MCF 10A (cell line): ENCODE measurements at regions not wholly inside any gene's neighbourhood (a gene's known extent, or its start where the extent isn't known, plus 50 kb on each side); places are given as distances from the start of the nearest gene placed in this dataset.
A peak's percentile ranks its signal among the peaks of the same experiment; 100 is the strongest.

ENCODE experiments used
- BruUV-seq: library from RNA; stranded (reverse); fragments of 400-500 nt; replicated peaks from 2 replicates; lab custom pipeline; 2021; lab: Mats Ljungman, UMichigan
- CTCF ChIA-PET: fragments of 300-600 bp; sonication (Branson Sonifier 250); formaldehyde crosslinking; extraction: SDS; loops from one replicate; lab custom pipeline; 2021; ENCODE audit warnings: antibody characterized with exemption, inconsistent platforms; lab: Yijun Ruan, JAX
- POLR2A ChIA-PET: fragments of 300-600, 350-650 bp; sonication (Branson Sonifier 250); formaldehyde crosslinking; extraction: SDS; loops from one replicate; lab custom pipeline; 2020; ENCODE audit warnings: antibody characterized with exemption, inconsistent platforms; lab: Yijun Ruan, JAX
- DNase-seq: peaks from one replicate; pipeline ENCODE4 v3.0.0-alpha.2; 2018; ENCODE audit not compliant: unreplicated experiment
- H3K27ac Mint-ChIP-seq: one replicate; pipeline ENCODE4 v1.8.0; 2022; ENCODE audit warnings: mild to moderate bottlenecking, low read depth, mixed read lengths; ENCODE audit not compliant: unreplicated experiment
- H3K27me3 Mint-ChIP-seq: one replicate; pipeline ENCODE4 v1.8.0; 2022; ENCODE audit warnings: mixed read lengths; ENCODE audit not compliant: insufficient read depth, unreplicated experiment
- H3K36me3 Mint-ChIP-seq: one replicate; pipeline ENCODE4 v1.8.0; 2022; ENCODE audit warnings: mild to moderate bottlenecking, moderate library complexity, mixed read lengths; ENCODE audit not compliant: insufficient read depth, unreplicated experiment
- H3K4me1 Mint-ChIP-seq: one replicate; pipeline ENCODE4 v1.8.0; 2022; ENCODE audit warnings: mixed read lengths; ENCODE audit not compliant: insufficient read depth, unreplicated experiment
- H3K4me3 Mint-ChIP-seq: one replicate; pipeline ENCODE4 v1.8.0; 2022; ENCODE audit warnings: mild to moderate bottlenecking, moderate library complexity, mixed read lengths; ENCODE audit not compliant: unreplicated experiment
- H3K9me3 Mint-ChIP-seq: one replicate; pipeline ENCODE4 v1.8.0; 2022; ENCODE audit warnings: mixed read lengths; ENCODE audit not compliant: unreplicated experiment
- intact Hi-C: fragments of 100-400 bp; cut with micrococcal nuclease; formaldehyde crosslinking; loops from 2 replicates; pipeline ENCODE4 v1.14.1; 2022
- TF ChIP-seq, protein P1 (sequence below): fragments of 200-600 bp; IDR thresholded peaks from one replicate; pipeline ENCODE4 v1.8.0; 2022; ENCODE audit warnings: antibody characterized with exemption, mild to moderate bottlenecking; ENCODE audit not compliant: unreplicated experiment

DNA sequence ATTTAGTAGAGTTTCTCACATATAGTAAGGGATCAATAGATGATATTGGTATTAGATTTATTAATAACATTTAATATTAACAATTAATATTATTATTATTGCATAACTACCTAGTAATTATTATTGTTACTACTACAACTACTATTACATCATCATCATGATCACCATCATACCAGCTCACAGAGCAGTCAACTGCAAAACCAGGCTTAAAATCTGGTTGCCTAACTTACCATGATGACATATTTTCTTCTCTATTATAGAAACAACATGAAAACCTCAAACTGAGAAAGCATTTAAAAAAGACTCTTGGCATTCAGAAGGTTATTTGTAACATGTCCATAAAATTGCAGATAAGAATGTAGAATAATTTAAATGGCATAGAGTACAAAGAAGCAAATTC lies 247.0 kb upstream of the TTC29 start:
- H3K9me3 Mint-ChIP-seq, result no peaks in the 10 kb centered on the region
- no peak for DNase-seq
- H3K4me3 Mint-ChIP-seq, result no peak overlapping the region
- no peaks in the 10 kb centered on the region for H3K27me3 Mint-ChIP-seq
- TF ChIP-seq, protein P1, sequence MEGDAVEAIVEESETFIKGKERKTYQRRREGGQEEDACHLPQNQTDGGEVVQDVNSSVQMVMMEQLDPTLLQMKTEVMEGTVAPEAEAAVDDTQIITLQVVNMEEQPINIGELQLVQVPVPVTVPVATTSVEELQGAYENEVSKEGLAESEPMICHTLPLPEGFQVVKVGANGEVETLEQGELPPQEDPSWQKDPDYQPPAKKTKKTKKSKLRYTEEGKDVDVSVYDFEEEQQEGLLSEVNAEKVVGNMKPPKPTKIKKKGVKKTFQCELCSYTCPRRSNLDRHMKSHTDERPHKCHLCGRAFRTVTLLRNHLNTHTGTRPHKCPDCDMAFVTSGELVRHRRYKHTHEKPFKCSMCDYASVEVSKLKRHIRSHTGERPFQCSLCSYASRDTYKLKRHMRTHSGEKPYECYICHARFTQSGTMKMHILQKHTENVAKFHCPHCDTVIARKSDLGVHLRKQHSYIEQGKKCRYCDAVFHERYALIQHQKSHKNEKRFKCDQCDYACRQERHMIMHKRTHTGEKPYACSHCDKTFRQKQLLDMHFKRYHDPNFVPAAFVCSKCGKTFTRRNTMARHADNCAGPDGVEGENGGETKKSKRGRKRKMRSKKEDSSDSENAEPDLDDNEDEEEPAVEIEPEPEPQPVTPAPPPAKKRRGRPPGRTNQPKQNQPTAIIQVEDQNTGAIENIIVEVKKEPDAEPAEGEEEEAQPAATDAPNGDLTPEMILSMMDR, result no peak
- BruUV-seq, result no TSS peak
- no peak overlapping the region for H3K27ac Mint-ChIP-seq
- H3K36me3 Mint-ChIP-seq, result no peaks in the 10 kb centered on the region
- ChIA-PET POLR2A (no interaction called here), CTCF (no interaction called here)
- intact Hi-C loops, result no loop called here
- peaks cover 6% of the 10 kb centered on the region for H3K4me1 Mint-ChIP-seq

DNA sequence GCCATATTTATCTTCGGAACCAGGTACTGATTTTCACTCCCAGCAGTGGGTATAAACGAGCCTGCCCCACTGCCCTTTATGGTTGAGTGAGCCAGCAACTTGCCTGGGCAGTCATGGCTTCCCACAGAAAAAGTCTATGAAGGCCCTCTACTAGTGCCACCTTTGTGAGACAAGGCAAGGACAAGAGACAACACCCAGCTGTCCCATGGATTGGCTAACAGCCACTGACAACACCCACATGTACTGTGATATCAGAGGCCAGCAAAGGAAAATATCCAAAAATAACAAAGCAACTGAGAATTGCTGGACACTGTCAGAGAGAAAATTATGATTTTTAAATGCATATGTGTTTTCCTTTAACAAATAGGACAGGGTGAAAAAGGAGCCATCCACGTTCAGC lies 248.4 kb upstream of the TTC29 start:
- peak overlapping the region; percentile 28 for H3K27ac Mint-ChIP-seq
- TF ChIP-seq, protein P1, result no peak
- H3K4me3 Mint-ChIP-seq, result no peak overlapping the region
- intact Hi-C loops, result no loop called here
- H3K9me3 Mint-ChIP-seq, result no peaks in the 10 kb centered on the region
- DNase-seq, result no peak
- peaks cover 6% of the 10 kb centered on the region for H3K4me1 Mint-ChIP-seq
- H3K36me3 Mint-ChIP-seq, result no peaks in the 10 kb centered on the region
- BruUV-seq, result no TSS peak
- no peaks in the 10 kb centered on the region for H3K27me3 Mint-ChIP-seq
- CTCF ChIA-PET, result no interaction called here
- POLR2A ChIA-PET, result no interaction called here

DNA sequence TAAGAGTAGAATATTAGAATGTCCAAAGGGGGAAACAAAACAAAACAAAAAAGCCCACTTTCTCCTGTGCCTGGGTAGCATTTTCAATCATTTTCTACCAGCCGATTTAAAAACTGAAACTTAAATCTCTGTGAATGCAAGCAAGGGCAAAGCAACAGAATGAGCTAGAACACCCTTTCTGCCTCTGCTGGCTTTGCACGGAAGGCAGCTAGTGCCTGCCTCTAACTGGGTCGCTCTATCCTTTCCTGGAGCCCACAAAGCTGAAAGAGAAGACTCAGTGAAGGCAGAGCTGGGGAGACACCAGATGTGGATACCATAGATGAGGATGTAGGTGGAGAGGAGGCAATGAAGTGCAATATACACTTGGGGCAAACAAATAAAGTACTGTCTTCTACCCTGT lies 248.9 kb upstream of the TTC29 start:
- Mint-ChIP-seq H3K36me3 (no peaks in the 10 kb centered on the region), H3K4me1 (peaks cover 6% of the 10 kb centered on the region), H3K27me3 (no peaks in the 10 kb centered on the region), H3K4me3 (no peak overlapping the region), H3K27ac (peak overlapping the region; percentile 28), H3K9me3 (no peaks in the 10 kb centered on the region)
- intact Hi-C loops, result no loop called here
- CTCF ChIA-PET, result no interaction called here
- POLR2A ChIA-PET, result interaction anchor here (0.6 kb wide), 1 partner anchor 173 kb away, joined by 3 read pairs; no protein-coding TSS in a partner anchor
- TF ChIP-seq, protein P1, result no peak
- no TSS peak for BruUV-seq
- no peak for DNase-seq

DNA sequence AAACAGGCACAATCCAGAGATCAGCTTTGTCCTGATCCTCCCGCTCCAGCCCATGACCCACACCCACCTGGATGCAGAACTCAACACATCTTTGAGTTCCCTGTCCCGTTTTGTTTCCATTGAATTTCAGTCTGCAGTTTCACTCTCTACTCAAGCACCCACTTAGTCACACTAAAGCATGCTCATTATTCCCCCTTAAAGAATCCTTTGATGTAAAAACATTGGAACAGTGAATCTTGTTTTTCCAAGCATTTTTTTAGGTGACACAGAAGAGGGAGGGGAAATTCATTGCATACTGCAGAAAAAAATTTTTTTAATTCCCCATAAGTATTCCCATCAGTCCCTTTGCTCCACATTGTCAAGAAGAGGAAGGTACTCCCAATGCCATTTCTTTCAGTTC lies 249.7 kb upstream of the TTC29 start:
- no peaks in the 10 kb centered on the region for H3K27me3 Mint-ChIP-seq

More for the DNA sequence above, 249.7 kb upstream of the TTC29 start:
- POLR2A ChIA-PET, result no interaction called here
- intact Hi-C loops, result no loop called here
- Mint-ChIP-seq H3K4me3 (no peak overlapping the region), H3K36me3 (no peaks in the 10 kb centered on the region), H3K4me1 (peaks cover 6% of the 10 kb centered on the region), H3K9me3 (no peaks in the 10 kb centered on the region), H3K27ac (no peak overlapping the region)
- no TSS peak for BruUV-seq
- TF ChIP-seq, protein P1, result no peak
- no peak for DNase-seq
- CTCF ChIA-PET, result no interaction called here
